HEK293 (cell line): ENCODE measurements at regions not wholly inside any gene's neighbourhood (a gene's known extent, or its start where the extent isn't known, plus 50 kb on each side); places are given as distances from the start of the nearest gene placed in this dataset.
"Not testable (repeated sequence)": the region's sequence is repeated elsewhere in the genome, so short reads cannot be mapped to it uniquely, and the experiment has no call there.

Experiments
- CTCF ChIA-PET: fragments of 350-600 bp; formaldehyde crosslinking; extraction: SDS; loops from one replicate; lab custom pipeline; 2021; ENCODE audit warnings: antibody characterized with exemption; lab: Yijun Ruan, JAX
- POLR2A ChIA-PET: fragments of 300-600 bp; formaldehyde crosslinking; extraction: SDS; loops from one replicate; lab custom pipeline; 2020; ENCODE audit warnings: antibody characterized with exemption, inconsistent platforms; lab: Yijun Ruan, JAX
- H3K27ac ChIP-seq: fragments of 200-500 bp; sonication (Bioruptor generic); 2 replicates; pipeline ENCODE4 v1.5.1; 2014; ENCODE audit warnings: low read depth, low read length, control low read depth, inconsistent platforms; ENCODE audit errors: extremely low read depth
- H3K36me3 ChIP-seq, 2 experiments: fragments of 200-500 bp in 1 of 2; sonication (Bioruptor generic) in 1 of 2; 1 replicate in 1 of 2; 2 replicates in 1 of 2; pipeline ENCODE4 v1.5.1; 2014 to 2017; ENCODE audit warnings: inconsistent platforms in 2 of 2, low read length in 2 of 2; ENCODE audit not compliant: control insufficient read depth in 2 of 2, insufficient read depth in 1 of 2
- H3K4me1 ChIP-seq: fragments of 200-500 bp; sonication (Bioruptor generic); 2 replicates; pipeline ENCODE4 v1.5.1; 2014; ENCODE audit warnings: mild to moderate bottlenecking, low read length, inconsistent platforms; ENCODE audit not compliant: control insufficient read depth, insufficient read depth
- H3K4me3 ChIP-seq: 2 replicates; pipeline ENCODE4 v1.5.1; 2011; ENCODE audit warnings: low read depth, mild to moderate bottlenecking, control low read depth, low read length, moderate library complexity
- H3K9me3 ChIP-seq: fragments of 200-500 bp; sonication (Bioruptor generic); 2 replicates; pipeline ENCODE4 v1.5.1; 2014; ENCODE audit warnings: low read depth, low read length, inconsistent platforms; ENCODE audit not compliant: control insufficient read depth, insufficient read depth
- EGR2 ChIP-seq: fragments of 450-650 bp; formaldehyde crosslinking; IDR thresholded peaks from 2 replicates; pipeline ENCODE4 v1.5.1; 2016; ENCODE audit warnings: low read depth, missing biosample characterization, missing genetic modification characterization
- GLIS1 ChIP-seq: fragments of 450-650 bp; formaldehyde crosslinking; IDR thresholded peaks from 2 replicates; pipeline ENCODE4 v1.5.1; 2016; ENCODE audit warnings: missing biosample characterization, missing genetic modification characterization
- HOXC10 ChIP-seq: sonication (generic); formaldehyde crosslinking; IDR thresholded peaks from 2 replicates; pipeline ENCODE4 v1.8.1; 2023; ENCODE audit warnings: mild to moderate bottlenecking, missing genetic modification reagents
- ZBTB21 ChIP-seq: fragments of 450-650 bp; formaldehyde crosslinking; IDR thresholded peaks from 2 replicates; pipeline ENCODE4 v1.5.1; 2017; ENCODE audit warnings: missing biosample characterization, missing genetic modification characterization
- ZBTB44 ChIP-seq: fragments of 450-650 bp; IDR thresholded peaks from 2 replicates; pipeline ENCODE4 v1.5.1; 2018; ENCODE audit warnings: missing biosample characterization, mild to moderate bottlenecking, missing genetic modification characterization
- ZFHX2 ChIP-seq: fragments of 450-650 bp; formaldehyde crosslinking; conservative IDR thresholded peaks from 2 replicates; pipeline ENCODE4 v1.5.1; 2016; ENCODE audit warnings: missing biosample characterization, missing genetic modification characterization
- ZNF114 ChIP-seq: fragments of 450-650 bp; formaldehyde crosslinking; IDR thresholded peaks from 2 replicates; pipeline ENCODE4 v1.5.0; 2017; ENCODE audit warnings: missing biosample characterization, missing genetic modification characterization
- ZNF174 ChIP-seq: fragments of 450-650 bp; formaldehyde crosslinking; IDR thresholded peaks from 2 replicates; pipeline ENCODE4 v1.5.0; 2017; ENCODE audit warnings: missing biosample characterization, mild to moderate bottlenecking, missing genetic modification characterization
- ZNF214 ChIP-seq: fragments of 450-650 bp; formaldehyde crosslinking; IDR thresholded peaks from 2 replicates; pipeline ENCODE4 v1.5.1; 2017; ENCODE audit warnings: missing biosample characterization, mild to moderate bottlenecking, missing genetic modification characterization, borderline replicate concordance
- ZNF223 ChIP-seq: fragments of 450-650 bp; formaldehyde crosslinking; IDR thresholded peaks from 2 replicates; pipeline ENCODE4 v1.5.1; 2016; ENCODE audit warnings: missing biosample characterization, missing genetic modification characterization
- ZNF274 ChIP-seq, 2 experiments: fragments of 200-500 bp in 1 of 2; fragments of 450-650 bp in 1 of 2; sonication (Bioruptor generic) in 1 of 2; formaldehyde crosslinking in 1 of 2; IDR thresholded peaks; 2 replicates each; pipeline versions ENCODE4 v1.5.1 to v1.6.1; 2014 to 2016; ENCODE audit warnings: borderline replicate concordance in 1 of 2, inconsistent platforms in 1 of 2, low read length in 1 of 2, missing biosample characterization in 1 of 2, missing genetic modification characterization in 1 of 2
- ZNF280C ChIP-seq: fragments of 450-650 bp; formaldehyde crosslinking; IDR thresholded peaks from 2 replicates; pipeline ENCODE4 v1.5.1; 2016; ENCODE audit warnings: missing biosample characterization, missing genetic modification characterization
- ZNF292 ChIP-seq: fragments of 450-650 bp; formaldehyde crosslinking; IDR thresholded peaks from 2 replicates; pipeline ENCODE4 v1.5.1; 2016; ENCODE audit warnings: low read depth, missing biosample characterization, missing genetic modification characterization, borderline replicate concordance
- ZNF423 ChIP-seq: fragments of 450-650 bp; formaldehyde crosslinking; IDR thresholded peaks from 2 replicates; pipeline ENCODE4 v1.5.1; 2016; ENCODE audit warnings: missing biosample characterization, missing genetic modification characterization
- ZNF514 ChIP-seq: fragments of 450-650 bp; formaldehyde crosslinking; IDR thresholded peaks from 2 replicates; pipeline ENCODE4 v1.5.1; 2016; ENCODE audit warnings: missing biosample characterization, missing genetic modification characterization
- ZNF530 ChIP-seq: fragments of 450-650 bp; formaldehyde crosslinking; IDR thresholded peaks from 2 replicates; pipeline ENCODE4 v1.5.1; 2016; ENCODE audit warnings: low read depth, missing biosample characterization, missing genetic modification characterization
- ZNF600 ChIP-seq: fragments of 450-650 bp; formaldehyde crosslinking; IDR thresholded peaks from 2 replicates; pipeline ENCODE4 v1.5.1; 2016; ENCODE audit warnings: missing biosample characterization, missing genetic modification characterization
- ZNF639 ChIP-seq: fragments of 450-650 bp; formaldehyde crosslinking; IDR thresholded peaks from 2 replicates; pipeline ENCODE4 v1.5.1; 2016; ENCODE audit warnings: missing biosample characterization, missing genetic modification characterization
- ZNF76 ChIP-seq: fragments of 450-650 bp; formaldehyde crosslinking; IDR thresholded peaks from 2 replicates; pipeline ENCODE4; 2016; ENCODE audit warnings: low read depth, missing biosample characterization, missing genetic modification characterization, borderline replicate concordance
- ZNF837 ChIP-seq: fragments of 450-650 bp; formaldehyde crosslinking; IDR thresholded peaks from 2 replicates; pipeline ENCODE4 v1.5.1; 2016; ENCODE audit warnings: missing biosample characterization, missing genetic modification characterization
- ZNF843 ChIP-seq: fragments of 450-650 bp; formaldehyde crosslinking; IDR thresholded peaks from 2 replicates; pipeline ENCODE4 v1.5.1; 2016; ENCODE audit warnings: missing biosample characterization, missing genetic modification characterization
- ZSCAN16 ChIP-seq: fragments of 450-650 bp; formaldehyde crosslinking; IDR thresholded peaks from 2 replicates; pipeline ENCODE4 v1.5.1; 2016; ENCODE audit warnings: missing biosample characterization, missing genetic modification characterization
- TF ChIP-seq, protein P1 (sequence below): fragments of 450-650 bp; formaldehyde crosslinking; IDR thresholded peaks from 2 replicates; pipeline ENCODE4 v1.5.1; 2016; ENCODE audit warnings: missing biosample characterization, missing genetic modification characterization, borderline replicate concordance
- TF ChIP-seq, protein P2 (sequence below): fragments of 450-650 bp; formaldehyde crosslinking; IDR thresholded peaks from 2 replicates; pipeline ENCODE4 v1.5.1; 2017; ENCODE audit warnings: missing biosample characterization, missing genetic modification characterization

DNA sequence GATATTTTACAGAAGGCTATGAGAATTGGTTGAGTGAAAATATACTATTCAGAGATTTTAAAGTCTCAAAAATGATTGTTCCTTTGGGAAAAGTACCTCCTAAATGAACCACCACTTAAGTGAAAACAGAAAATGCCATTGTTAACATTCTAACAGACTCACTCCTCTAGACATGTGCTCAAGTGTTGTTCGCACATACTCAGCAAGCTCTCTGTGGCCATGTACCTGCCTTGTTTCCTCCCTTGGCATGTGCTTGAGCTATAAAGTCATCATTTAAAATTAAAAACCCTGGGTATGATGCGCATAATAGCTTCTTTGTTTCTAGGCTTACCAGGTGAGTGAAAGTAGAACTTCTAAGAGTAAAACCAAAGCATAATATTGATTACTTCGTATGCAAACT is 343.2 kb upstream of the VRK2 start (continued):
- TF ChIP-seq, protein P1, sequence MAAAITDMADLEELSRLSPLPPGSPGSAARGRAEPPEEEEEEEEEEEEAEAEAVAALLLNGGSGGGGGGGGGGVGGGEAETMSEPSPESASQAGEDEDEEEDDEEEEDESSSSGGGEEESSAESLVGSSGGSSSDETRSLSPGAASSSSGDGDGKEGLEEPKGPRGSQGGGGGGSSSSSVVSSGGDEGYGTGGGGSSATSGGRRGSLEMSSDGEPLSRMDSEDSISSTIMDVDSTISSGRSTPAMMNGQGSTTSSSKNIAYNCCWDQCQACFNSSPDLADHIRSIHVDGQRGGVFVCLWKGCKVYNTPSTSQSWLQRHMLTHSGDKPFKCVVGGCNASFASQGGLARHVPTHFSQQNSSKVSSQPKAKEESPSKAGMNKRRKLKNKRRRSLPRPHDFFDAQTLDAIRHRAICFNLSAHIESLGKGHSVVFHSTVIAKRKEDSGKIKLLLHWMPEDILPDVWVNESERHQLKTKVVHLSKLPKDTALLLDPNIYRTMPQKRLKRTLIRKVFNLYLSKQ (tag by site-specific recombination), result no peak
- TF ChIP-seq ZNF843 (tag by site-specific recombination), result no peak
- no peak for TF ChIP-seq ZNF530 (tag by site-specific recombination)
- no peak for TF ChIP-seq ZNF274 (IDR thresholded peaks at IDR 0.05; ENCODE audit: low read length)
- TF ChIP-seq ZNF274 (tag by site-specific recombination; IDR thresholded peaks at IDR 0.05; ENCODE audit: borderline replicate concordance), result no peak
- no peak for TF ChIP-seq ZNF174 (tag by site-specific recombination)
- no peak for TF ChIP-seq ZNF223 (tag by site-specific recombination)
- TF ChIP-seq ZNF639 (tag by site-specific recombination), result no peak
- TF ChIP-seq ZNF514 (tag by site-specific recombination), result no peak
- TF ChIP-seq ZNF214 (tag by site-specific recombination), result no peak
- TF ChIP-seq, protein P2, sequence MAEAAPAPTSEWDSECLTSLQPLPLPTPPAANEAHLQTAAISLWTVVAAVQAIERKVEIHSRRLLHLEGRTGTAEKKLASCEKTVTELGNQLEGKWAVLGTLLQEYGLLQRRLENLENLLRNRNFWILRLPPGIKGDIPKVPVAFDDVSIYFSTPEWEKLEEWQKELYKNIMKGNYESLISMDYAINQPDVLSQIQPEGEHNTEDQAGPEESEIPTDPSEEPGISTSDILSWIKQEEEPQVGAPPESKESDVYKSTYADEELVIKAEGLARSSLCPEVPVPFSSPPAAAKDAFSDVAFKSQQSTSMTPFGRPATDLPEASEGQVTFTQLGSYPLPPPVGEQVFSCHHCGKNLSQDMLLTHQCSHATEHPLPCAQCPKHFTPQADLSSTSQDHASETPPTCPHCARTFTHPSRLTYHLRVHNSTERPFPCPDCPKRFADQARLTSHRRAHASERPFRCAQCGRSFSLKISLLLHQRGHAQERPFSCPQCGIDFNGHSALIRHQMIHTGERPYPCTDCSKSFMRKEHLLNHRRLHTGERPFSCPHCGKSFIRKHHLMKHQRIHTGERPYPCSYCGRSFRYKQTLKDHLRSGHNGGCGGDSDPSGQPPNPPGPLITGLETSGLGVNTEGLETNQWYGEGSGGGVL (tag by site-specific recombination), result no peak
- no peak for TF ChIP-seq ZNF280C (tag by site-specific recombination)

- H3K4me1 ChIP-seq, POLR2A ChIA-PET, H3K27ac ChIP-seq, H3K9me3 ChIP-seq, H3K36me3 ChIP-seq, H3K4me3 ChIP-seq: not testable (repeated sequence)
- CTCF ChIA-PET, result interaction anchor here (0.7 kb wide), 1 partner anchor 1779 kb away, joined by 4 read pairs; no protein-coding TSS in a partner anchor
These were observed 338.8 kb upstream of the VRK2 start for GRCh38 chr2:57707794-57708193.

GRCh38 chr2:57711991-57712390 is 334.6 kb upstream of the VRK2 start:
- H3K4me3 ChIP-seq, result no peak overlapping the region
- H3K4me1 ChIP-seq, result no peaks in the 10 kb centered on the region
- no peaks in the 10 kb centered on the region for H3K9me3 ChIP-seq
- ChIA-PET CTCF (interaction anchor here (0.6 to 1.7 kb wide), 3 partner anchors 9 to 181 kb away, joined by 3 to 7 read pairs (median 5); no protein-coding TSS in a partner anchor), POLR2A (no interaction called here)
- H3K27ac ChIP-seq, result no peak overlapping the region
- H3K36me3 ChIP-seq, result no peaks in the 10 kb centered on the region
- TF ChIP-seq ZNF600 (tag by site-specific recombination) (no peak), ZSCAN16 (tag by site-specific recombination) (no peak), EGR2 (tag by site-specific recombination) (no peak), ZNF76 (tag by site-specific recombination) (no peak), ZBTB21 (tag by site-specific recombination) (no peak), ZFHX2 (no peak), ZNF292 (tag by site-specific recombination) (no peak), ZNF837 (tag by site-specific recombination) (no peak), GLIS1 (no peak), ZNF114 (tag by site-specific recombination) (no peak), ZNF423 (tag by site-specific recombination) (no peak), ZBTB44 (tag by site-specific recombination) (no peak), HOXC10 (CRISPR knock-in tag) (no peak)
